ENCODE measurements at regions not wholly inside any gene's neighbourhood (a gene's known extent, or its start where the extent isn't known, plus 50 kb on each side); places are given as distances from the start of the nearest gene placed in this dataset.

DNA sequence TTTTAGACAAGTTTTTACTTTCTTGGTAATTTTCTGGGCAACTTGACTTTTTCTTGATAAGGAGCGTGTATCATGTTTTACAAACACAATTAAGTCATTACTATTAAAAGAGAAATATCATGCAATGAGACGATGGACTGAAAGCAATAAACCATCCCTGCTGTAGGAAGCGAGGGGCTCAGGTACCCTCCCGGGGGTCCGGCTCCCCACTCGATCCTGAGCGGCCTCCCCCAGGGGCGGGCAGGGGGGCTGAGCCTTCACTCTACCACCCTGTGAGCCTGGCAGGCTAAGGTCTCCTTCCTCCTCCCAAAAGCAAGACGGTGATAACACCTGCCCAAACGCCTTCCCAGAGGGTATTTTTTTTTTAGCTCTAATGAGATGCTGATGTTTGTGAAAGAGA is 51.8 kb upstream of the ADGRA1 start:
- DNase-seq (ENCODE audit: extremely low read depth, low read depth) = no peak

DNA sequence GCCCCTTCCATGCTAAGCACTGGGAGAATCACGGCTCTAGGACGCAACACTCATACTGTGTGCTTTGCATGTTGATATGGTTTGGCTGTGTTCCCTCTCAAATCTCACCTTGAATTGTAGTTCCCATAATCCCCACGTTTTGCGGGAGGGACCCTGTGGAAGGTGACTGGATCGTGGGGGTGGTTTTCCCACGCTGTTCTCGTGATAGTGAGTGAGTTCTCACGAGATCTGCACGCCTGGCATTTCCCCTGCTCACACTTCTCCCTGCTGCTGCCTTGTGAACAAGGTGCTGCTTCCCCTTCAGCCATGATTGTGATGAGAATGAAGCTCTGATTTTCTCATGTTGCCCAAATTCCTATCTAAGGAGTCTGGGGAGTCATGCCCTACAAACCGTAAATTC is 53.0 kb upstream of the ADGRA1 start:
- DNase-seq (ENCODE audit: extremely low read depth, low read depth) = no peak

DNA sequence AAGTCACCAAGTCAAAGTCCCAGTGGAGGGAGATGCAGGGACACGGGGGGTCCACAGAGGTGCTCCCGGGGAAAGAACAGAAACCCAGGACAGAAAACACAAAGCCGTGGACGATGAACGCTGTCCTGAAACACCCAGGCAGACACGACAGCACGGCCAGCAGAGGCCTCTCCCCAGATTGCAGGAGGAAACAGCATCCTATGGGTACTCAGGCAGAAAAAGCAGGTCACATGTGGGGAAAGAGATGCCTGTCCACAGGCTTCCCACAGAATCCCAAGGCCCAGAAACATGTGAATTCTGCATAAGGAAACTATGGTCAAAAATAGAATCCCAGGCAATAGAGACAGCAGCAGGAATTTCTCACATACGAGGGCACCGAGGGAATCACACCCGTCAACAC is 53.6 kb upstream of the ADGRA1 start:
- DNase-seq (ENCODE audit: extremely low read depth, low read depth) = no peak

DNA sequence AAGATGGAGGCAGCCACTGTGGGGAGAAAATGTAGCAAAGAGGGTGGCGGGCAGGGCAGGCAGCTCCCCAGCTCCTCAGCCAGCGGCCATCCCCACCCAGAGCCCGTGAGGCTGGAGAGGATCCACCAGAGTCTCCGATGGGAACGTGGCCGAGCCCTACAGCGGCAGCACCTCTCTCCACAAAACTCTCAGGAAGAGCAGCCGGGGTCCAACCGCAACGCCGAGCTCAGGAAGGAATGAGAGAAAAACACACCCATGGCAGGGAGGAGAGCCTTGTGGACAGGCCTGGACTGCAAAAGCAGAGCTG is 54.0 kb upstream of the ADGRA1 start:
- no peak for DNase-seq (ENCODE audit: extremely low read depth, low read depth)

DNA sequence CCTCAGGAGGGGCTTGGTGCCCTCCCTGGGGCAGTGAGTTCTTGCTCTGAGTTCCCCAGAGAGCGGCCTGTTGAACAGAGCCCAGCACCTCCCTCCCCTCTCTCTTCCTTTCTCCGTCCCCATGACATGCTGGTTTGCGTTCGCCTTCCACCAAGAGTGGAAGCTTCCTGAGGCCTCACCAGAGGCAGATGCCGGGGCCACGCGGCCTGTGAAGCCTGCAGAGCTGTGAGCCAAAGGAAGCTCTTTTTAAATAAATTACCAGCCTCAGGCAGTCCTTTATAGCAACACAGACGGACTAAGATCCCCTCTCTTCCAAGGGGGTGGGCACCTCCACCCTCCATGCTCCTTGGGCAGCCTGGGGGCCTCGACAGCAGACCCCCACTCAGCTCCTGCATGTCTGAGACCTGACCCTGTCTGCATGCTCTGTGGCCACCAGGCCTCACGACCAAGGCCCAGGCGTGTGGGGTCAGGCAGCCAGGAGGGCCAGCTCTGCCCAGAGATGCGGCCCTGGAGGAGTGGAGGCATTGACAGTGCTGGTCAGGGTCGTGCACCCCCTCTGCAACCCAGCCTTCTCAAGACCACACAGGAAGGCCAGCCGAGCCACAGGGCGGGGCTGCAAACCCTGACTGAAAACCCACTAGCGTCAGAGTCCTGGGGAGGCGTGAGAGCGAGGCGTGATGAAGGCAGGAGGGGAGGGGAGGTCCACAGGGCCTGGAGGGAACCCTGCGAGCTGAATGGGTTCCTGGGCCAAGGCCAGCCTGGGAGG is 54.6 kb upstream of the ADGRA1 start:
- no peak for DNase-seq (ENCODE audit: extremely low read depth, low read depth)

DNA sequence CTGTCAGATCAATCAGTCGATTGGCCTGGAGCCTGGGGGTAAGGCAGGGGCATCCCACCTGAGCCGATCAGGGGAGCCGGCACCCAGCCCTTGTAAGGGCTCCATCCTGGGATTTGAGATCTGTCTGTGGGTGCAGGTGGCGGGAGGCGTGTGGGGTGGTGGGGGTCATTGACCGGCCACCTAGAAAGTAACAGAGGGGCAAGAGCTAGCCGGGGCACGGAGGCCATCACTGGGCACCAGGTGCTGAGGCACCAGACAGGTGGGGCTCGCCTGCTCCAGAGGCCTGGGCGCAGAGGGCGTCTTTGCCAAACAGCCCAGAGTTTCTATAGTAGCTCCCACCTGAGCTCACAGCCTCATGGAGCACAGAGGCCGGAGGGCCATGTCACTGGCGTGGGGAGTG is 55.5 kb upstream of the ADGRA1 start:
- no peak for DNase-seq (ENCODE audit: extremely low read depth, low read depth)

DNA sequence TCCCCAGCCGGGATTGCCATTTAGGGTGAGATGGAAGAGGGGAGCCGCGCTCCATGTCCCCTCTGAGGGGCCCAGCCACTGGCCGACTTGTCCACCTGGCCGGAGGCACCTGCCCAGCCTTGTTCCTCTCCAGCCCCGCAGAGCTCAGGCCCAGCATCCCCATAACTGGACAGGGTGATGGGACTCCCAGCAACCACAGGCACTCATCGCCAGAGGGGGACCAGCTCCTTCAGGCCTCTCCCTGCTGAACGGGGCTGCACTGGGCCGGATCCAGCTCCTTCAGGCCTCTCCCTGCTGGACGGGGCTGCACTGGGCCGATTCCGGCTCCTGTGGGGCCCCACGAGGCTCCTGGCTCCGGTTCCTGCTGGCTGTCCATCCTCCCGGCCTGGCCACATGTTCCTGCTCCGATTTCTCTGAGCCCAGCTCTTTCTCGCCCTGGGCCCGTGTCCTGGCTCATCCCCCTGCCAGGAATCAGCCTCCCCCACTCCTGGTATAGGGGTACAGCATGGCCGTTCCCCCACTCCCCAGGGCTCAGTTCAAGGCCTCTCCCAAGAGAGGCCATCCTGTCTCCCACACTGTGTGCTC is 56.1 kb upstream of the ADGRA1 start:
- DNase-seq (ENCODE audit: extremely low read depth, low read depth) = no peak

DNA sequence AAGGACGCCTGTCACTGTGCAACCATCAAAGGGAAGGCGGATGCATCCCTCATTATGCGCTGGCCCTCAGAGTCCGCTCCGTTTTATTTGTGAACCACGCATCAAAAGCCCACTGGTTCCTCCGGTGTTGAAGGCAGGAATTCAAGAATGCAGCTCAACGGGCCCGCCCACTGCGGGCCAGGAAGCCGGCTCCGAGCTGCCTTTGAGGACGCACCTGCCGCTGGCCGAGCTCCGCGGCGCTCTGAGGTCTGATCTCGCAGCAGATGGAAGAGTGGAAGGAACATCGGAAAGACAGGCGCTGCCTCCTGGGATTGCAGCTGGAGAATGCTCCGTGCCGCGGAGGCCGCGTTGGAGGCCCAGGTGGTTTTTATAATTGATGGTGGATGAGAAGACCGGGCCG is 56.9 kb upstream of the ADGRA1 start:
- no peak for DNase-seq (ENCODE audit: extremely low read depth, low read depth)

DNA sequence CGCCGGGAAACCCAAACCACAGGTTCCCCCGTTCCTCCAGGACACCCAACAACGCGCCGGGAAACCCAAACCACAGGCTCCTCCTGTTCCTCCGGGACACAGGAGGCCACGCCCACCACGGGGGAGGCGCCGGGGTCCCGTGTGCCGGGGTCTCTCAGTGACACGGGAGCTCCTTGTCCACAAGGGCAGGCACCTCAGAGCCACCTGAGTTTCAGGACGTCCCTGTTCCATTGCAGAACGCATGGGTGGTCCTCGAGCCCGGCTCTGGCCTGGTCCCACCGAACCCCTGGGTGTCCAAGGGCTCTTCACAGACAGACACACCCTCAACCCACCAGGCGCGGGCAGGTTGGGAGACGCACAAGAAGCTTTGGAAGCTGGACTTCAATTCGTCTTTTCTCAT is 57.6 kb upstream of the ADGRA1 start:
- no peak for DNase-seq (ENCODE audit: extremely low read depth, low read depth)

DNA sequence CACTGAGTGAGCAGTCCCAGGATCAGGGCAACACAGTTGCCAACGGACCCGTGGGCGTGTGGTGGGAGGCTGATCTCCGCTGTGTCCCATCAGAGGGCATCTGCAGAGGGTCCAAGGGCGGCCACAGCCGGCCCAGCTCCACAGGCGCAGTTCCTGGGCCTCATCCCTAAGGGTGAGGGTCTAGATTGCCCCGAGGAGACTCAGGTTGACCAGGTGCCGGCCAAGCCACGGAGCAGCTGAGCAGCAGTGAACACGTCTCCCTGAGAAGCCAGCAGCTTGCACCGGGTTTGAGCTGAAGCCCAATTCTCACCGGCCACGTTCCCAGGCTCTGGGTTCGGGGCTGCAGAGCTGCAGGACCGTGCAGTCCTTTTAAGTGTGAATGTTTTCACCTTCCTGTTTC is 58.8 kb upstream of the ADGRA1 start:
- no peak for DNase-seq (ENCODE audit: extremely low read depth, low read depth)

DNA sequence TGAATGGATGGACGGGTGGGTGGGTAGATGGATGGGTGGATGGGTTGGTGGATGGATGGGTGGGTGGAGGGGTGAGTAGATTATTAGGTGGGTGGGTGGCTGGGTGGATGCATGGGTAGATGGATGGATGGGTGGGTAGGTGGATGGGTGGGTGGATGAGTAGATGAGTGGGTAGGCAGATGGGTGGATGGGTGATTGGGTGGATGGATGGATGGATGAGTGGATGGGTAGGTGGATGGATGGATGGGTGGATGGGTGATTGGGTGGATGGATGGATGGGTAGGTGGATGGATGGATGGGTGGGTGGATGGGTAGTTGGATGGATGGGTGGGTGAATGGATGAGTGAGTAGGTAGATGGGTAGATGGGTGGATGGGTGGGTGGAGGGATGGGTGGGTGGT is 59.6 kb upstream of the ADGRA1 start:
- no peak for DNase-seq (ENCODE audit: extremely low read depth, low read depth)

DNA sequence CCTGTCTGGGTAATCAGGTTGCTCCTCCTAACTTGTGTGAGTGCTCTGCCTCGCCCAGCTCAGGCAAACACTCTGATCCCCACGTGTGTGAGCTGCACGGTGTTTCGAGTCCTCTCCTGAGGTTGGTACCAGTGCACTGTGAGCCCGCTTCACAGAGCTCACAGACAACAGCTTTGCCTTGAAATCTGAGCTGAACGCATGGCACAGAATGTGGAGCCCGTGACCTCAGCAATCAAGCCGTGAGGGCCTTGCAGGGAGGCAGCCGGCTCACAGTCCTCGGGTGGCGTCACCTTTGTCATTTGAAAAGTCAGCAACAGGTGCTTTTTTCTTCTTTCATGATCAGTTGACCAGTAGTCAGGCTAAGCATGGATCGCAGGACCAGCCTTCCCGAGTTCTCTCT is 60.2 kb upstream of the ADGRA1 start:
- DNase-seq (ENCODE audit: extremely low read depth, low read depth) = no peak

DNA sequence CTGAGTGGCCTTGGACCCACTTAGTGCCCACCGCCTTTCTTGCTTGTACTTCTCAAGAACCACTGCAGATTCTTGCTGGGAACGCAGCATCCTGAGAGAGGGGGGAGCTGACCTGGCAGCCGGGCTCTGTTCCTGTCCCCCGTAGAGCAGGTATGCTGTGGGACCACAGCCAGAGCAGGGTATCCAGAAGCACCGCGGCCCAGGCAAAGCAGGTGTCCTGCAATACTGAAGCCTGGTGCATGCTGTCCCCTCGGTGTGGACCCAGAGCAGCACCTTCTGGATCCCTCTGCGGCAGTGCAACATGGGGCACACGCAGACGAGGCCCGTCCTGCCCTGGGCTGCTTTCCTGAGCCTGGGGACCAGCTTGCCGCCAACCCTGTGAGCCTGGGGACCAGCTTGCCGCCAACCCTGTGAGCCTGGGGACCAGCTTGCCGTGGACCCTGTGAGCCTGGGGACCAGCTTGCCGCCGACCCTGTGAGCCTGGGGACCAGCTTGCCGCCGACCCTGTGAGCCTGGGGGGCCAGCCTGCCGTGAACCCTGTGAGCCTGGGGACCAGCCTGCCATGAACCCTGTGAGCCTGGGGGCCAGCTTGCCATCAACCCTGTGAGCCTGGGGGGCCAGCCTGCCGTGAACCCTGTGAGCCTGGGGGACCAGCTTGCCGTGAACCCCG is 60.9 kb upstream of the ADGRA1 start:
- DNase-seq (ENCODE audit: extremely low read depth, low read depth) = no peak

DNA sequence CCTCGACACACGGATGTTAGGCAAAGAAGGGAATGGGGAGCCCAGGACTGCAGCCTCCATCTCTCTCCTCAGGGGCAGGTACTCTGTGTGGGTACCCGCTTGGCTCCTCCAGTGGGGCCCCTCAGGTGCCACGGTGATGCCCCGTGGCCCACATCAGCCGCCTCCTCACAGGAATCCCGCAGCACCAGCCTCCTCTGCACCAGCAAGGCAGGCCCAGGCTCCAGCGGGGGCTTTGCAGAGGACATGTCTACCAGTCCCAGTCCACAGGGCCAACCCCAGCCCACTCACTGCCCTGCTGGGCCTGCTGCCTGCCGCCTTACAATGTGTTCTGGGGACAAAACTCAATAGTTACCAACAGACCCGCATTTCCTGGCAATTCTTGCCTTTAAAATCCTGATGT is 61.6 kb upstream of the ADGRA1 start:
- no peak for DNase-seq (ENCODE audit: extremely low read depth, low read depth)

DNA sequence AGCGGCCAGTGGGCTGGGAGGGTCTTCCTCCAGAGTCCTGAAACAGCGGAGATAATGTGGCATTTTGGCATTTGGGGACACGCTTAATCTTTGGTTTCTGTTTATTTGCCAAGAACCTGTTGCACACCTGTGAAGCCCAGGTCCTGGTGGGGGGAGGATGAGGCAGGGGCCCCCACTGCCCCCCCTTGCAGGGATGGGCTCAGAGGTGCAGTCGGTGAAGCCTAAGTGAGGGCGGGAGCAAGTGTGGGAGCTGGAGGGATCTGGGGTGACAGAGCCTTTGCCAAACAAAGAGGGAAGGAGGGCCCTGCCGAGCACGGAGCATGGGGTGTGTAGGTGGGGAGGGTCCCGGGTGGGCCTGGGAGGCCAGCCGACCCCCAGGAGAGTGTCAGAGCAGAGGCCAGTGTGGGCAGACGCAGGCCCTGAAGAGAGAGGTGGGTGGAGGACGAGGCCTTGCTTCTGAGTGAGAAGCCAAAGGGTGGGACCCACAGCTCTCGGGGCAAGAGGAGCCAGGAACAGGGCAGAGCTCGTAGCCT is 62.1 kb upstream of the ADGRA1 start:
- no peak for DNase-seq (ENCODE audit: extremely low read depth, low read depth)

DNA sequence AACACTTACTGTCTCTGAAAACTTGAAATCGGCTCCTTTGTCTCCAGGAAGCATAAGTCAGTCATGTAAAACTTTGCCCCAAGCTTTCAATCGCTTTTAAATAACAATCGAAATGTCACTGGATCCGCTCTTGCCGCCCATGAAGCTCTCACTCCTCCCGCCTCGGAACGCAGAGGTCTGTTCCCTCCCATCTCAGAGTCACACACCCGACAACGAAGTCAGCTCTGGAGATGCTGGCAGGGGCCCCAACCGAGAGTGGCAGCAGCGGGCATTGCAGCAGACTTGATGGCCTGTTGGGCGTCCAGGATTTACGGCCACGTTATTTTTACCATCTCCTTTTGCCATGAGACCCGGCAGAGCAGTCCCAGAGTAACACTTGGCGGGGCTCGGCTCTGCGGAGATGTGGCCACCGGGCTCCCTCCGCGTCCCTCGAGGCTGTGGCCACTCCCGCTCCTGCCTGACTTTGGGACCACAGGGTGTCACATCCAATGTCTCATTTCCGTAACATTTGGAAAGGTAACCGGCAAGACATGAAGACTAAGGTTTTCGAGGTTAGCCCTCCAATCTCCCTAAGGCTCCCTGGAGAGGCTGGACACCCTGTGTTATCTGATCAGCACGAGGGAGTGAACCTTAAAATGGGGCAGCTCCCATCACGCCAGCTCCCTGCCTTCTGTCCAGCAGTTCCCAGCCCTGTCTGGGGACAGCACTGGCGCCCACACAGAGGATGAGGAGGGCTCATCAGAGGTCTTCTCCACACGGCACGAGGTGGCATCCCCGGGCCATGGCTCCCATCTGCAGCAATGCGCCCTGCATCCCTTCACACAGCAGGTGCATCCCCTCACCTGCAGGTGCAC is 62.8 kb upstream of the ADGRA1 start:
- DNase-seq (ENCODE audit: extremely low read depth, low read depth) = no peak

DNA sequence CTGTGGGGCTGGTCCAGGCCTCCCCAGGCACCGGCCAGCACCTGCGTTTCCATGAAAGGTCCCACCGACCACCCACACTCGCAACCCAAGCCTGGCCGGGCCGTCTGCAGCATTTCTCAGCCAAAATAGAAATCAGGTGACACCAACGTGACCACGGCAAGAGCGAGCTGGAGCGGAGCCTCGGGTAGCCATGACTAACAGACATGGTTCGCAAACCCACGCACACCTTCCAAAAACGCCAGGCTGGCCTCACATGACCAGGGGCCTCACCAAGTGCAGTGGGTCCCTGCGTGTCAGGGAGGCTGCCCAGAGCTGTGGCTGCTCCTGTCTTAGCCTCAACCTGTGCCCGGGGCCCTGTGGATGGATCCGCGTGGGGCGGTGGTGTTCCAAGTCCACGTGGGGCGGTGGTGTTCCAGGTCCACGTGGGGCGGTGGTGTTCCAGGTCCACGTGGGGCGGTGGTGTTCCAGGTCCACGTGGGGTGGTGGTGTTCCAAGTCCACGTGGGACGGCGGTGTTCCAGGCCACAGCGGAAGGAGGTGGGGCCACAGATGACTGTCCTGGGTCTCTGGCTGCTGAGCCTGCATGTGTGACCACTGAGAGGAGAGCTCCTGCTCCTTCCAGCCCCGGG is 64.4 kb upstream of the ADGRA1 start:
- no peak for DNase-seq (ENCODE audit: extremely low read depth, low read depth)

DNA sequence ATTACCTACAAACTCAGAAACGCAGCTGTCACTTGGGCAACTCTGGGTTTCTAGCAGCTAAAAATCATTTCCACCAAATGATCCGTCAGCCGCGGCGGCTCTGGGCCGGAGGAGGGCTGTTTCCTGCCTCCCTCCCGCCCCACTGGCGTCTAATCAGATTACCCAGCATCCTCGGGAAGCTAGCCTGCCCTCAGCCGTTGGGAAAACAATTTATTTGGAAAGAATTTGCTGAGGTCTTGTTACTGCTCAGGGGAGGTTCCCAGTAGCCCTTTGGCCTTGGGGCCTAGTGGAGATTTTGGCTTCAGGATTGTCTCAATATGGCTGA is 65.0 kb upstream of the ADGRA1 start:
- DNase-seq (ENCODE audit: extremely low read depth, low read depth) = no peak

DNA sequence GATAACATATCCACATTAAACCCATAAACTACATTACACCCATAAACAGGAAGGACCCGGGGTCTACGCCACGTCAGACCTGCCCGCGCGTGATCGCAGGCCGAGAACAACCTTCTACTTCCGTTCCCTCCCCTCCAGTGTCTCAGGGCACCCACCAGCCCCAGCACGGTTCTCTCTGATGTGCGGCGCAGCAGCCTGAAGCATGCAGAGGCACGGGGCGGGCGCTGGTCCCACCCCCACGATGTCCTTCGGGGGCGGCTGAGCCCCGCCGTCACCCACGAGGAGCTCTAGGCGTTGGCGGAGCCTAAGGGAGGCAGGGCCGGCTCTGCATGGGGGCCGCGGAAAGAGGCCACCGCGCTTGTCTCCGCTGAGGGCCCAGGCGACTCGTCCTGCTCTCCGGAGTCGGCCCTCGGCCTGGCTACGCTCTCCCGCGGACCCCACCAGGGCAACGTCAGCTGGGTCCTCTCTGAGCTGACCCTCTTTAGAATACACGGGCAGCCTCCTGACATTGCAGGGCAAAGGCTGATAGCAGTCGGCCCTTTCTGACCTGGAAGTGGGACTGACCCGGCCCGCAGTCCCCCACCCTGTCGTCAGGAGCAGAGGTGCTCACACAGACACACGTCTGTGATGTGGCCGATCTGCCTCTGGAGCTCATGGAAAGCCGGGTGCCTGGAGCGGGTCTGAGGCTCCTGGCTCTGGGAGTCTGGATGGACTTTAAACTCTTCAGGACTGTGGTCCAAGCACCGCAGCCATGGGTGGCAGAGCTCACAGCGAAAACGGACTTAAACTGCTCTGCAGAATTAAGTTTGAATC is 65.6 kb upstream of the ADGRA1 start:
- DNase-seq (ENCODE audit: extremely low read depth, low read depth) = no peak
